ENCODE measurements at regions not wholly inside any gene's neighbourhood (a gene's known extent, or its start where the extent isn't known, plus 50 kb on each side); places are given as distances from the start of the nearest gene placed in this dataset.
A peak's percentile ranks its signal among the peaks of the same experiment; 100 is the strongest.
"Not testable (repeated sequence)": the region's sequence is repeated elsewhere in the genome, so short reads cannot be mapped to it uniquely, and the experiment has no call there.

- in situ Hi-C loops (cut with HindIII; ENCODE audit: low pct_unique_long_range_greater_than_20kb, low sequenced_read_pairs) = no loop called here
- DNase-seq (ENCODE audit: low read depth, low spot score) = no peak
Observed at GRCh38 chr5:166287866-166288265, 2003.6 kb upstream of the WWC1 start.

DNA sequence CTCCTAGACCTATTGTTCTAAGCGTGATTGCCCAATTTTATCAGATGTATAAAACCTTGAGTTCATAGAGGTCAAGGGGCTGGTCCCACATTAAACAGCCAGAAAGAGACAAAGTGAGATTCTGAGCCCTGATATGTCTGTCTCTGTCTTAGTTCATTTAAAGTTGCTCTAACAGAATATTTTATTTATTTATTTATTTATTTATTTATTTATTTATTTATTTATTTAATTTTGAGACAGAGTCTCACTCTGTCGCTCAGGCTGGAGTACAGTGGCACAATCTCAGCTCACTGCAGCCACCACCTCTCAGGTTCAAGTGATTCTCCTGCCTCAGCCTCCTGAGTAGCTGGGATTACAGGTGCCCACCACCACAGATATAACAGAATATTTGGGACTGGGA, 1999.6 kb upstream of the WWC1 start:
- in situ Hi-C loops (cut with HindIII; ENCODE audit: low pct_unique_long_range_greater_than_20kb, low sequenced_read_pairs); DNase-seq (ENCODE audit: low read depth, low spot score): not testable (repeated sequence)

GRCh38 chr5:166293892-166294291, 1997.6 kb upstream of the WWC1 start:
- in situ Hi-C loops (cut with HindIII; ENCODE audit: low pct_unique_long_range_greater_than_20kb, low sequenced_read_pairs) = no loop called here
- no peak for DNase-seq (ENCODE audit: low read depth, low spot score)

- in situ Hi-C loops (cut with HindIII; ENCODE audit: low pct_unique_long_range_greater_than_20kb, low sequenced_read_pairs) = no loop called here
- DNase-seq (ENCODE audit: low read depth, low spot score) = no peak
Observed at GRCh38 chr5:166302166-166302565, 1989.3 kb upstream of the WWC1 start.

DNA sequence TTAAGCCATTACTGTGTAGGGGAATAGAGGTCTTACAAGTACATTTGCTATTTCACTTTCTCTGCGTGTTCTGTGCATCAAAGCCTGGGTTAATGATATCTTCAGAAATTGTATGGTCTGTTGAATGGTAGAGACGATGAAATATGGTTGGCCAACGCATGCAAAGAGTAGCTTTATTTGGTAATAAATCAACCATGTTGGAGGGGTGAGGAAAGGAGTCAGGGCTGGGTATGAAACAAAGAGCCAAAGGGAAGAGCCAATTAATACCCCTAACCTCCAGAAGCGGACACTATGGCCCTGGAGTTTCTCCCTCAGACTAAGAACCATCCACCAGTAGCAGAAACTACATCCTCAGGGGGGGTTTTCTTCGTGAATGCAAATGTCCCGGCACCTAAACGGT, 1974.0 kb upstream of the WWC1 start:
- no peak for DNase-seq (ENCODE audit: low read depth, low spot score)
- in situ Hi-C loops (cut with HindIII; ENCODE audit: low pct_unique_long_range_greater_than_20kb, low sequenced_read_pairs) = no loop called here

- in situ Hi-C loops (cut with HindIII; ENCODE audit: low pct_unique_long_range_greater_than_20kb, low sequenced_read_pairs) = no loop called here
- no peak for DNase-seq (ENCODE audit: low read depth, low spot score)
Observed at GRCh38 chr5:166320920-166321480, 1970.4 kb upstream of the WWC1 start.

- no peak for DNase-seq (ENCODE audit: low read depth, low spot score)
- in situ Hi-C loops (cut with HindIII; ENCODE audit: low pct_unique_long_range_greater_than_20kb, low sequenced_read_pairs) = no loop called here
Observed at GRCh38 chr5:166324372-166324771, 1967.1 kb upstream of the WWC1 start.

DNA sequence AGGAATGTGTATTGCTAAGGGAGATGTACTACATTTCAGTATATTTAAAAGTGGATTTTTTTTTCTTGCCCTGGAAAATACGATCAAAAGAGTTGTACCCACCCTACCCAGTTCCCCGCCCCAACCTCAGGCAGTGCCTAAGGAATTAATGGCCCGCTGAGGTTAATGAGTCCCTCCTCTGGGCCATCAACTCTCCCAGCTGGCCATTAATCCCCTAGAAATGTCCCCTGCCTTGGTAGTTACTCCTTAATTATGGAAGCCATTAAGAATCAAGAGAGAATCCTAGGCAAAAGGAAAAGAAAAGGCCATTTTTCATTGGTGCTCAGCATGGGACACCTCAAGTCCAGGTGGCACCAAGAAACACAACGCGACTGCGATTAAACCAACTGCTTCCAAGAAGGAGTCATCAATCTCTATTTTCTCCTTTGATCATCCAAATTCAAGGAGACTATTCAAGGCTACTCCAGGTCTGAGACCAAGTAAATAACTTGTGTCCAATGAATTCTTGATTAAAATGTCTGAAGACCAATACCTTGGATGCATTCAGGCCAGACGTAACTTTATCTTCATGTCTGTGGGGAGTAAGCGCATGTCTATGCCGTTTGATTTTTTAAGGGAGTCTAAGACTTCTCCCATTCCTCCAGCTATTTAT, 1962.2 kb upstream of the WWC1 start:
- in situ Hi-C loops (cut with HindIII; ENCODE audit: low pct_unique_long_range_greater_than_20kb, low sequenced_read_pairs) = no loop called here
- no peak for DNase-seq (ENCODE audit: low read depth, low spot score)

DNA sequence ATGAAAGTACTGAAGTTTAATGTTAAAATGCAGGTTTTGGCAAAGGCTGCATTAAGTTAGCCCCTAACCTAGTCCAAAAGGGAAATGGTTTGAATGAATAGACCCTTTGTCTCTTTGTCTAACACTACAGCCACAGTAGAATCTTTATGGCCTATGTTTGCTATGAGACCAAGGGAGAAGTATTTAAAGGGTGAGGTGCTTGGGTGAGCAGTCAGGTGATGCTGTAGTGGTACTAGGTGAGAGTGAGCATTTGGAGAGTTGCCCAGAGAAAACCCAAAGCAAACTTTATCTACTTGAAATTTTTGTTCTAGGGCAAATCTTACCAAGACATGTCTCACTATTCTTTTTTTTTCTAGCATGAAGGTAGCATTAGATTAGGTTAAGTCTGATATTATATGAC, 1961.4 kb upstream of the WWC1 start:
- DNase-seq (ENCODE audit: low read depth, low spot score) = peak; percentile 11
- in situ Hi-C loops (cut with HindIII; ENCODE audit: low pct_unique_long_range_greater_than_20kb, low sequenced_read_pairs) = no loop called here

GRCh38 chr5:166331521-166331920, 1959.9 kb upstream of the WWC1 start:
- in situ Hi-C loops (cut with HindIII; ENCODE audit: low pct_unique_long_range_greater_than_20kb, low sequenced_read_pairs) = no loop called here
- DNase-seq (ENCODE audit: low read depth, low spot score) = no peak

- in situ Hi-C loops (cut with HindIII; ENCODE audit: low pct_unique_long_range_greater_than_20kb, low sequenced_read_pairs) = no loop called here
- DNase-seq (ENCODE audit: low read depth, low spot score) = no peak
Observed at GRCh38 chr5:166338801-166339200, 1952.6 kb upstream of the WWC1 start.

DNA sequence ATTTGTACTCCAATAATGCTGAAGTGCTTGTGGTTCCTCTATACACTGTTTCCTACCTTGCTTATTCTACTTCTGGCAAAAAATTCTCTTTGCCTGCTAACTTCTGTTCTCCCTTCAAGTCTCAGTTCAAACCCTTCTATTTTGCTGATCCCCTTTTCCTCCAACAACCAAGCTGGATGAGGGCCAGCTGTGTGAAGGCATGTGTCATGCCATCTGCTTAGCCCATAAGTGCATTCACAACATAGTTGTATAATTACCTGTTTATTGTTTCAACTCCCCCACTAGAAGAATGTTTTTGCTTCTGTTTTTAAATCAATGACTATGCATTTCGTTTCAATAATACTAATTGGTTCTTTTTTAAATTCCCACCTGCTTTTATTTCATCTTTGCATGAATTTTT, 1951.4 kb upstream of the WWC1 start:
- in situ Hi-C loops (cut with HindIII; ENCODE audit: low pct_unique_long_range_greater_than_20kb, low sequenced_read_pairs) = no loop called here
- DNase-seq (ENCODE audit: low read depth, low spot score) = no peak

- in situ Hi-C loops (cut with HindIII; ENCODE audit: low pct_unique_long_range_greater_than_20kb, low sequenced_read_pairs) = no loop called here
- DNase-seq (ENCODE audit: low read depth, low spot score) = peak; percentile 50
Observed at GRCh38 chr5:166341740-166342337, 1949.6 kb upstream of the WWC1 start.

GRCh38 chr5:166342402-166342801, 1949.0 kb upstream of the WWC1 start:
- in situ Hi-C loops (cut with HindIII; ENCODE audit: low pct_unique_long_range_greater_than_20kb, low sequenced_read_pairs) = no loop called here
- no peak for DNase-seq (ENCODE audit: low read depth, low spot score)

GRCh38 chr5:166346726-166347374, 1944.6 kb upstream of the WWC1 start:
- in situ Hi-C loops (cut with HindIII; ENCODE audit: low pct_unique_long_range_greater_than_20kb, low sequenced_read_pairs) = no loop called here
- DNase-seq (ENCODE audit: low read depth, low spot score) = no peak

DNA sequence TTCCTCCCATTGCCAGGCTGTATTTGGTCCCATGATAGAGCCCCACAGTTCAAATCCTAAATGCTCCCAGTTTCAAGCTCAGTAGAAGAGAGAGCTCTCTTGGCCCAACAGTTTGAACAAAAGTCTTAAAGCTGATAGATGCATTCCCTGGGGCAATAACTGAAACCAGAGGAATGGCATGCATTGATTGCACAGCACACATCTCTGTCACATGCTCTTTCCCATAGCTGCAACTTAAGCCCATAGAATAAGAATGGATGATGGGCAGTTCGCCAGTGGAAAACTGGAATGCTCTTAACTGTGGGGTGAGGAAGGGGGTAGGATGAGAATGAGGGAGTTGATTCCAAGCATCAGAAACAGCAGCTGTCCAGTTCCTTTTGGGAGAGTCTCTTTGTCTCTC, 1942.4 kb upstream of the WWC1 start:
- in situ Hi-C loops (cut with HindIII; ENCODE audit: low pct_unique_long_range_greater_than_20kb, low sequenced_read_pairs) = no loop called here

DNA sequence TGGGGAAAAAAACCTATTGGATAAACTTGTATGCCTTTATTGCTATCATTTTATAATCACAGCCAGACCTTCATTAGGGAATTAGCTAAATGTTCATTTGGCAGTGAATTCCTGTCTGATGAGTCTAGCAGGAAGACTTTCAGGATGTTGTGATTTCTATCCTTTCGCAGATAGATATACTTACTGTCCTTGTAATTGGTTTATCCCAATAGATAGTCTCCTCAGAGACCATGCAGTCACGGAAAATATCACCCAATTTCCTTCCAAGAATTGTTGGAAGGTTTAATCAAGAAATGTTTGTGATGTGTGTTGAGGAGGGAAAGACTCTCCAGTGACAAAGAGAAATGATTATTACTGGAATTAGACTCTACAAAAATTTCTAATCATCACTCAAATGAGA, 1937.9 kb upstream of the WWC1 start:
- in situ Hi-C loops (cut with HindIII; ENCODE audit: low pct_unique_long_range_greater_than_20kb, low sequenced_read_pairs) = no loop called here
- no peak for DNase-seq (ENCODE audit: low read depth, low spot score)

More for the DNA sequence above, 1942.4 kb upstream of the WWC1 start:
- peak; percentile 58 for DNase-seq (ENCODE audit: low read depth, low spot score)

GRCh38 chr5:166354332-166354731, 1937.1 kb upstream of the WWC1 start:
- in situ Hi-C loops (cut with HindIII; ENCODE audit: low pct_unique_long_range_greater_than_20kb, low sequenced_read_pairs) = no loop called here
- no peak for DNase-seq (ENCODE audit: low read depth, low spot score)

GRCh38 chr5:166356096-166356495, 1935.3 kb upstream of the WWC1 start:
- DNase-seq (ENCODE audit: low read depth, low spot score) = no peak
- in situ Hi-C loops (cut with HindIII; ENCODE audit: low pct_unique_long_range_greater_than_20kb, low sequenced_read_pairs) = no loop called here

Data from SK-MEL-5 (cell line).